Loucy (cell line): ENCODE measurements at regions not wholly inside any gene's neighbourhood (a gene's known extent, or its start where the extent isn't known, plus 50 kb on each side); places are given as distances from the start of the nearest gene placed in this dataset.

Experiments used
- H2AFZ ChIP-seq: fragments of 200-600 bp; sonication (generic); 2 replicates; pipeline ENCODE4 v1.6.0; 2016; ENCODE audit warnings: antibody characterized with exemption, mild to moderate bottlenecking, low read length, moderate library complexity
- H3F3A ChIP-seq: fragments of 200-600 bp; 2 replicates; pipeline ENCODE4 v1.6.0; 2016; ENCODE audit warnings: antibody characterized with exemption, low read depth, mild to moderate bottlenecking
- H3K27me3 ChIP-seq: fragments of 200-600 bp; sonication (generic); 2 replicates; pipeline ENCODE4 v1.6.1; 2014; ENCODE audit warnings: low read length, mild to moderate bottlenecking; ENCODE audit not compliant: insufficient read depth, poor library complexity, severe bottlenecking
- H3K36me3 ChIP-seq: fragments of 200-600 bp; sonication (generic); 2 replicates; pipeline ENCODE4 v1.6.1; 2016; ENCODE audit warnings: low read length; ENCODE audit not compliant: insufficient read depth
- H3K4me1 ChIP-seq: fragments of 200-600 bp; sonication (generic); 2 replicates; pipeline ENCODE4 v1.5.1; 2014; ENCODE audit warnings: low read length, mild to moderate bottlenecking; ENCODE audit not compliant: insufficient read depth, poor library complexity, severe bottlenecking
- H3K4me2 ChIP-seq: fragments of 200-600 bp; sonication (generic); 2 replicates; pipeline ENCODE4 v1.6.0; 2014; ENCODE audit warnings: antibody characterized with exemption, low read length, low read depth, mild to moderate bottlenecking; ENCODE audit not compliant: poor library complexity, severe bottlenecking
- H3K4me3 ChIP-seq: fragments of 200-600 bp; sonication (generic); 2 replicates; pipeline ENCODE4 v1.5.1; 2014; ENCODE audit warnings: low read length, mild to moderate bottlenecking, mixed read lengths; ENCODE audit not compliant: poor library complexity, severe bottlenecking
- H3K79me2 ChIP-seq: fragments of 200-600 bp; sonication (generic); 2 replicates; pipeline ENCODE4 v1.6.1; 2014; ENCODE audit warnings: low read length; ENCODE audit not compliant: insufficient read depth
- H3K9ac ChIP-seq: fragments of 200-600 bp; sonication (generic); 2 replicates; pipeline ENCODE4 v1.6.0; 2014; ENCODE audit warnings: mild to moderate bottlenecking, low read depth, low read length, moderate library complexity; ENCODE audit not compliant: poor library complexity, severe bottlenecking
- H3K9me2 ChIP-seq: fragments of 200-600 bp; sonication (generic); replicated peaks from 2 replicates; pipeline ENCODE4 v1.6.1; 2016; ENCODE audit warnings: low read depth, low read length, mixed read lengths
- H3K9me3 ChIP-seq: fragments of 200-600 bp; sonication (generic); 2 replicates; pipeline ENCODE4 v1.6.1; 2014; ENCODE audit warnings: mild to moderate bottlenecking, antibody characterized with exemption, low read length, low read depth; ENCODE audit not compliant: insufficient read depth
- H4K20me1 ChIP-seq: fragments of 200-600 bp; sonication (generic); 2 replicates; pipeline ENCODE4 v1.6.0; 2014; ENCODE audit warnings: antibody characterized with exemption, low read length, mild to moderate bottlenecking; ENCODE audit not compliant: insufficient read depth, poor library complexity, severe bottlenecking
- CTCF ChIP-seq: fragments of 200-600 bp; sonication (generic); conservative IDR thresholded peaks from 2 replicates; pipeline ENCODE4 v1.5.1; 2014; ENCODE audit warnings: mild to moderate bottlenecking, antibody characterized with exemption, low read length
- EZH2phosphoT487 ChIP-seq: fragments of 200-600 bp; IDR thresholded peaks from 2 replicates; pipeline ENCODE4 v1.6.1; 2018; ENCODE audit warnings: antibody characterized with exemption, mild to moderate bottlenecking, moderate library complexity, borderline replicate concordance

GRCh38 chr9:88812938-88813637, 178.2 kb upstream of the S1PR3 start:
- no peaks in the 10 kb centered on the region for H3K79me2 ChIP-seq
- TF ChIP-seq CTCF (no peak), EZH2phosphoT487 (no peak)
- no peaks in the 10 kb centered on the region for H3K9me3 ChIP-seq
- no peaks in the 10 kb centered on the region for H4K20me1 ChIP-seq
- H3K4me1 ChIP-seq, result no peaks in the 10 kb centered on the region
- no peak overlapping the region for H3K9ac ChIP-seq
- no peak overlapping the region for H3K4me3 ChIP-seq
- no peaks in the 10 kb centered on the region for H3K9me2 ChIP-seq
- H3F3A ChIP-seq, result no peaks in the 10 kb centered on the region
- no peak overlapping the region for H2AFZ ChIP-seq
- no peak overlapping the region for H3K4me2 ChIP-seq
- H3K27me3 ChIP-seq, result no peaks in the 10 kb centered on the region
- no peaks in the 10 kb centered on the region for H3K36me3 ChIP-seq

- Histone ChIP-seq H3K27me3 (no peaks in the 10 kb centered on the region), H3K79me2 (no peaks in the 10 kb centered on the region), H2AFZ (no peak overlapping the region), H3K9ac (no peak overlapping the region), H3K9me3 (no peaks in the 10 kb centered on the region), H3K4me1 (peaks cover 2% of the 10 kb centered on the region), H3K4me3 (no peak overlapping the region), H4K20me1 (no peaks in the 10 kb centered on the region), H3F3A (no peaks in the 10 kb centered on the region), H3K4me2 (no peak overlapping the region), H3K9me2 (no peaks in the 10 kb centered on the region), H3K36me3 (no peaks in the 10 kb centered on the region)
- TF ChIP-seq EZH2phosphoT487 (no peak), CTCF (no peak)
These were observed 177.5 kb upstream of the S1PR3 start for GRCh38 chr9:88813638-88814209.

GRCh38 chr9:88814577-88814976, 176.7 kb upstream of the S1PR3 start:
- H3K27me3 ChIP-seq, result no peaks in the 10 kb centered on the region
- no peak for TF ChIP-seq CTCF
- no peak for TF ChIP-seq EZH2phosphoT487
- no peaks in the 10 kb centered on the region for H3F3A ChIP-seq
- H2AFZ ChIP-seq, result no peak overlapping the region
- no peaks in the 10 kb centered on the region for H4K20me1 ChIP-seq
- no peak overlapping the region for H3K4me2 ChIP-seq
- H3K4me3 ChIP-seq, result no peak overlapping the region
- no peaks in the 10 kb centered on the region for H3K9me2 ChIP-seq
- no peaks in the 10 kb centered on the region for H3K36me3 ChIP-seq
- no peaks in the 10 kb centered on the region for H3K9me3 ChIP-seq
- no peaks in the 10 kb centered on the region for H3K79me2 ChIP-seq
- peaks cover 8% of the 10 kb centered on the region for H3K4me1 ChIP-seq
- H3K9ac ChIP-seq, result no peak overlapping the region
